ENCODE measurements at regions not wholly inside any gene's neighbourhood (a gene's known extent, or its start where the extent isn't known, plus 50 kb on each side); places are given as distances from the start of the nearest gene placed in this dataset.

GRCh38 chr2:122261911-122262310 is 506.5 kb downstream of the TSN start:
- no peak overlapping the region for H3K4me3 ChIP-seq (ENCODE audit: low read depth, low read length)
- H3K27me3 ChIP-seq (ENCODE audit: control insufficient read depth, insufficient read depth, low read length): no peaks in the 10 kb centered on the region
- DNase-seq (ENCODE audit: low read depth): no peak
- no peak for TF ChIP-seq CTCF (IDR thresholded peaks at IDR 0.05; ENCODE audit: insufficient read depth, low read length, poor library complexity, severe bottlenecking)
- no peaks in the 10 kb centered on the region for H3K36me3 ChIP-seq (ENCODE audit: control insufficient read depth, insufficient read depth, low read length)

- Histone ChIP-seq H3K4me3 (ENCODE audit: low read depth, low read length) (no peak overlapping the region), H3K27me3 (ENCODE audit: control insufficient read depth, insufficient read depth, low read length) (no peaks in the 10 kb centered on the region), H3K36me3 (ENCODE audit: control insufficient read depth, insufficient read depth, low read length) (no peaks in the 10 kb centered on the region)
- TF ChIP-seq CTCF (IDR thresholded peaks at IDR 0.05; ENCODE audit: insufficient read depth, low read length, poor library complexity, severe bottlenecking): no peak
- DNase-seq (ENCODE audit: low read depth): no peak
Observed at GRCh38 chr2:122263746-122264145, 508.3 kb downstream of the TSN start.

- no peak for DNase-seq (ENCODE audit: low read depth)
- Histone ChIP-seq H3K36me3 (ENCODE audit: control insufficient read depth, insufficient read depth, low read length) (no peaks in the 10 kb centered on the region), H3K27me3 (ENCODE audit: control insufficient read depth, insufficient read depth, low read length) (no peaks in the 10 kb centered on the region), H3K4me3 (ENCODE audit: low read depth, low read length) (no peak overlapping the region)
- no peak for TF ChIP-seq CTCF (IDR thresholded peaks at IDR 0.05; ENCODE audit: insufficient read depth, low read length, poor library complexity, severe bottlenecking)
Observed at GRCh38 chr2:122266636-122267035, 511.2 kb downstream of the TSN start.

- no peak overlapping the region for H3K4me3 ChIP-seq (ENCODE audit: low read depth, low read length)
- no peaks in the 10 kb centered on the region for H3K36me3 ChIP-seq (ENCODE audit: control insufficient read depth, insufficient read depth, low read length)
- H3K27me3 ChIP-seq (ENCODE audit: control insufficient read depth, insufficient read depth, low read length): no peaks in the 10 kb centered on the region
- TF ChIP-seq CTCF (IDR thresholded peaks at IDR 0.05; ENCODE audit: insufficient read depth, low read length, poor library complexity, severe bottlenecking): no peak
- DNase-seq (ENCODE audit: low read depth): no peak
Observed at GRCh38 chr2:122267947-122268346, 512.5 kb downstream of the TSN start.

- no peaks in the 10 kb centered on the region for H3K36me3 ChIP-seq (ENCODE audit: control insufficient read depth, insufficient read depth, low read length)
- H3K4me3 ChIP-seq (ENCODE audit: low read depth, low read length): no peak overlapping the region
- TF ChIP-seq CTCF (IDR thresholded peaks at IDR 0.05; ENCODE audit: insufficient read depth, low read length, poor library complexity, severe bottlenecking): no peak
- H3K27me3 ChIP-seq (ENCODE audit: control insufficient read depth, insufficient read depth, low read length): no peaks in the 10 kb centered on the region
- no peak for DNase-seq (ENCODE audit: low read depth)
Observed at GRCh38 chr2:122273785-122274419, 518.5 kb downstream of the TSN start.

GRCh38 chr2:122277956-122278355 is 522.5 kb downstream of the TSN start:
- no peak for DNase-seq (ENCODE audit: low read depth)
- Histone ChIP-seq H3K4me3 (ENCODE audit: low read depth, low read length) (no peak overlapping the region), H3K27me3 (ENCODE audit: control insufficient read depth, insufficient read depth, low read length) (no peaks in the 10 kb centered on the region), H3K36me3 (ENCODE audit: control insufficient read depth, insufficient read depth, low read length) (no peaks in the 10 kb centered on the region)
- TF ChIP-seq CTCF (IDR thresholded peaks at IDR 0.05; ENCODE audit: insufficient read depth, low read length, poor library complexity, severe bottlenecking): no peak
